Neural cell (in vitro differentiated cells): ENCODE measurements at regions not wholly inside any gene's neighbourhood (a gene's known extent, or its start where the extent isn't known, plus 50 kb on each side); places are given as distances from the start of the nearest gene placed in this dataset.

Source experiments
- H2AFZ ChIP-seq: fragments of 200-600, 300-800 bp; sonication (generic), shearing (Covaris generic); 2 replicates; pipeline ENCODE4 v1.6.0; 2014; ENCODE audit warnings: low read depth, mild to moderate bottlenecking, antibody characterized with exemption, low read length, moderate library complexity
- H3F3A ChIP-seq: fragments of 200-600 bp; shearing (Covaris generic); 2 replicates; pipeline ENCODE4 v1.6.1; 2016; ENCODE audit warnings: mild to moderate bottlenecking, moderate library complexity, mixed read lengths, antibody characterized with exemption, low read length; ENCODE audit not compliant: insufficient read depth, poor library complexity, severe bottlenecking
- H3K27ac ChIP-seq: fragments of 200-600, 300-800 bp; sonication (generic), shearing (Covaris generic); 2 replicates; pipeline ENCODE4 v1.5.1; 2014; ENCODE audit warnings: mild to moderate bottlenecking, low read length, moderate library complexity
- H3K27me3 ChIP-seq: fragments of 300-800, 200-600 bp; sonication (generic), shearing (Covaris generic); 2 replicates; pipeline ENCODE4 v1.6.0; 2014; ENCODE audit warnings: mild to moderate bottlenecking, low read depth, low read length, moderate library complexity; ENCODE audit not compliant: insufficient read depth
- H3K36me3 ChIP-seq: fragments of 300-800, 200-600 bp; sonication (generic), shearing (Covaris generic); 2 replicates; pipeline ENCODE4 v1.5.1; 2014; ENCODE audit warnings: mild to moderate bottlenecking, antibody characterized with exemption, low read length, moderate library complexity; ENCODE audit not compliant: insufficient read depth
- H3K4me2 ChIP-seq: fragments of 300-800, 200-600 bp; sonication (generic), shearing (Covaris generic); 2 replicates; pipeline ENCODE4 v1.6.0; 2014; ENCODE audit warnings: mild to moderate bottlenecking, low read length
- H3K4me3 ChIP-seq: fragments of 300-800, 200-600 bp; sonication (generic), shearing (Covaris generic); 2 replicates; pipeline ENCODE4 v1.5.1; 2014; ENCODE audit warnings: mild to moderate bottlenecking, low read length, moderate library complexity
- H3K79me2 ChIP-seq: fragments of 200-600 bp; shearing (Covaris generic); replicated peaks from 2 replicates; pipeline ENCODE4 v1.6.0; 2014; ENCODE audit warnings: mild to moderate bottlenecking, low read length, moderate library complexity; ENCODE audit not compliant: insufficient read depth
- H3K9ac ChIP-seq: fragments of 300-800, 200-600 bp; sonication (generic), shearing (Covaris generic); 2 replicates; pipeline ENCODE4 v1.6.1; 2016; ENCODE audit warnings: mild to moderate bottlenecking, low read length, mixed read lengths
- H3K9me2 ChIP-seq: fragments of 200-600 bp; shearing (Covaris generic); 2 replicates; pipeline ENCODE4 v1.6.1; 2016; ENCODE audit warnings: mild to moderate bottlenecking, low read length, mixed read lengths; ENCODE audit not compliant: insufficient read depth
- H3K9me3 ChIP-seq: fragments of 200-600, 300-800 bp; sonication (generic), shearing (Covaris generic); 2 replicates; pipeline ENCODE4 v1.6.1; 2016; ENCODE audit warnings: mild to moderate bottlenecking, mixed run types, low read length, moderate library complexity, mixed read lengths
- H4K20me1 ChIP-seq: fragments of 200-600 bp; shearing (Covaris generic); 2 replicates; pipeline ENCODE4 v1.6.1; 2016; ENCODE audit warnings: mild to moderate bottlenecking, mixed run types; ENCODE audit not compliant: insufficient read depth
- CTCF ChIP-seq: fragments of 450-650 bp; IDR thresholded peaks from 2 replicates; pipeline ENCODE4 v1.5.1; 2014; ENCODE audit warnings: antibody characterized with exemption, mild to moderate bottlenecking, moderate library complexity; ENCODE audit not compliant: poor library complexity, severe bottlenecking
- EP300 ChIP-seq: fragments of 450-650 bp; conservative IDR thresholded peaks from 2 replicates; pipeline ENCODE4 v1.6.1; 2014; ENCODE audit warnings: antibody characterized with exemption, mild to moderate bottlenecking, moderate library complexity; ENCODE audit not compliant: poor library complexity, severe bottlenecking
- EZH2 ChIP-seq: fragments of 200-600, 300-800 bp; shearing (Covaris generic), sonication (generic); IDR thresholded peaks from 2 replicates; pipeline ENCODE4 v1.6.1; 2014; ENCODE audit warnings: antibody characterized with exemption, low read length, borderline replicate concordance, mild to moderate bottlenecking; ENCODE audit not compliant: insufficient read depth, poor library complexity, severe bottlenecking
- MXI1 ChIP-seq: fragments of 450-650 bp; conservative IDR thresholded peaks from 2 replicates; pipeline ENCODE4 v1.6.1; 2014; ENCODE audit warnings: antibody characterized with exemption, mild to moderate bottlenecking; ENCODE audit not compliant: poor library complexity, severe bottlenecking
- POLR2AphosphoS5 ChIP-seq: IDR thresholded peaks from 2 replicates; pipeline ENCODE4 v1.6.1; 2012
- RAD21 ChIP-seq: fragments of 450-650 bp; conservative IDR thresholded peaks from 2 replicates; pipeline ENCODE4 v1.6.1; 2014; ENCODE audit warnings: antibody characterized with exemption, mild to moderate bottlenecking, moderate library complexity
- REST ChIP-seq: IDR thresholded peaks from 2 replicates; pipeline ENCODE4 v1.6.1; 2012; ENCODE audit warnings: borderline replicate concordance
- SMC3 ChIP-seq: fragments of 450-650 bp; conservative IDR thresholded peaks from 2 replicates; pipeline ENCODE4 v1.6.1; 2014; ENCODE audit warnings: antibody characterized with exemption, mild to moderate bottlenecking, moderate library complexity; ENCODE audit not compliant: poor library complexity
- TAF1 ChIP-seq: IDR thresholded peaks from 2 replicates; pipeline ENCODE4 v1.6.1; 2012; ENCODE audit warnings: low read depth

DNA sequence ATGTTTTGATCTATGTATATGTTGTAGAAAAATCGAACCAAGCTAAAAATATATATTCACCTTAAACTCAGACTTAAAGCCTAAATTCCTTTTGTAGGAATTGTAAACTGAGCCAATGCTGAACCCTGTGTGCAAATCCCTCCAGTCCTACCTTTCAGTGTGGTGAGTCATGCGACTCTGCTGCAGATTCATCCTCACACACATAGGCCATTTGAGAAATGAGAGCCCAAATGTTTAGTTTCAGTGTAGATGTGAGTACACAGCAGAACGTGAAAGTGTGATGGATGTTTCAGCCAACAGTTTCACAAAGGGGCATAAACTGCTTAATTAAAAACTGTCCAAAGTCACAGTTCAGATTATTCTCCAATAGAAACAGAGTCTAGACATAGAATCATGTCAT is 193.2 kb downstream of the CDH19 start:
- Histone ChIP-seq H2AFZ (no peak overlapping the region), H3K9ac (no peak overlapping the region), H3K9me2 (no peaks in the 10 kb centered on the region), H3F3A (no peaks in the 10 kb centered on the region), H3K79me2 (no peaks in the 10 kb centered on the region), H3K9me3 (peaks cover 6% of the 10 kb centered on the region), H3K4me3 (no peak overlapping the region), H3K27ac (no peak overlapping the region), H3K27me3 (no peaks in the 10 kb centered on the region), H3K4me2 (no peak overlapping the region), H4K20me1 (no peaks in the 10 kb centered on the region), H3K36me3 (no peaks in the 10 kb centered on the region)
- TF ChIP-seq RAD21 (no peak), REST (no peak), EZH2 (no peak), MXI1 (no peak), CTCF (no peak)

GRCh38 chr18:66395671-66396218 is 208.1 kb downstream of the CDH19 start:
- Histone ChIP-seq H3K4me3 (no peak overlapping the region), H3K9me2 (no peaks in the 10 kb centered on the region)
- no peak for TF ChIP-seq TAF1
- no peak for TF ChIP-seq RAD21
- TF ChIP-seq EP300: no peak
- no peak for TF ChIP-seq REST
- TF ChIP-seq EZH2: no peak
- TF ChIP-seq MXI1: no peak
- TF ChIP-seq CTCF: no peak
- TF ChIP-seq POLR2AphosphoS5: no peak
- no peak for TF ChIP-seq SMC3

More at GRCh38 chr18:66395671-66396218, 208.1 kb downstream of the CDH19 start:
- no peaks in the 10 kb centered on the region for H3F3A ChIP-seq
- no peak overlapping the region for H3K9ac ChIP-seq
- no peaks in the 10 kb centered on the region for H3K27me3 ChIP-seq
- no peak overlapping the region for H3K27ac ChIP-seq
- H2AFZ ChIP-seq: no peak overlapping the region
- no peaks in the 10 kb centered on the region for H3K36me3 ChIP-seq
- H3K79me2 ChIP-seq: no peaks in the 10 kb centered on the region
- no peaks in the 10 kb centered on the region for H4K20me1 ChIP-seq
- H3K4me2 ChIP-seq: no peak overlapping the region
- no peaks in the 10 kb centered on the region for H3K9me3 ChIP-seq
